ENCODE measurements at regions not wholly inside any gene's neighbourhood (a gene's known extent, or its start where the extent isn't known, plus 50 kb on each side); places are given as distances from the start of the nearest gene placed in this dataset.

- ATAC-seq (ENCODE audit: insufficient number of reproducible peaks, low FRiP score, low read depth) = no peak
- no peaks in the 10 kb centered on the region for H3K4me1 ChIP-seq (ENCODE audit: control insufficient read depth in 1 of 2, low read depth in 2 of 2)
- DNase-seq (ENCODE audit: low spot score) = no peak
Measured at GRCh38 chr20:20806121-20807095, 94.0 kb upstream of the RALGAPA2 start.

GRCh38 chr20:20803011-20803410 is 90.6 kb upstream of the RALGAPA2 start:
- no peak for DNase-seq (ENCODE audit: low spot score)
- no peak overlapping the region for H3K27ac ChIP-seq
- H3K4me1 ChIP-seq (ENCODE audit: control insufficient read depth in 1 of 2, low read depth in 2 of 2) = no peaks in the 10 kb centered on the region
- H3K9me3 ChIP-seq = no peaks in the 10 kb centered on the region
- ATAC-seq (ENCODE audit: insufficient number of reproducible peaks, low FRiP score, low read depth) = no peak
- H3K36me3 ChIP-seq = no peaks in the 10 kb centered on the region
- TF ChIP-seq CTCF (IDR thresholded peaks at IDR 0.05) = no peak
- no peak overlapping the region for H3K4me3 ChIP-seq
- no peaks in the 10 kb centered on the region for H3K27me3 ChIP-seq (replicated peaks; ENCODE audit: insufficient read depth)

More at GRCh38 chr20:20806121-20807095, 94.0 kb upstream of the RALGAPA2 start:
- no peak for TF ChIP-seq CTCF (IDR thresholded peaks at IDR 0.05)
- Histone ChIP-seq H3K36me3 (no peaks in the 10 kb centered on the region), H3K27ac (no peak overlapping the region), H3K27me3 (replicated peaks; ENCODE audit: insufficient read depth) (no peaks in the 10 kb centered on the region), H3K4me3 (no peak overlapping the region), H3K9me3 (no peaks in the 10 kb centered on the region)

- Histone ChIP-seq H3K36me3 (no peaks in the 10 kb centered on the region), H3K4me3 (no peak overlapping the region), H3K27me3 (replicated peaks; ENCODE audit: insufficient read depth) (no peaks in the 10 kb centered on the region), H3K9me3 (no peaks in the 10 kb centered on the region), H3K4me1 (ENCODE audit: control insufficient read depth in 1 of 2, low read depth in 2 of 2) (no peaks in the 10 kb centered on the region), H3K27ac (no peak overlapping the region)
- no peak for TF ChIP-seq CTCF (IDR thresholded peaks at IDR 0.05)
- DNase-seq (ENCODE audit: low spot score) = no peak
- ATAC-seq (ENCODE audit: insufficient number of reproducible peaks, low FRiP score, low read depth) = no peak
Measured at GRCh38 chr20:20802328-20802727, 89.9 kb upstream of the RALGAPA2 start.

GRCh38 chr20:20799716-20800312 is 87.4 kb upstream of the RALGAPA2 start:
- Histone ChIP-seq H3K4me1 (ENCODE audit: control insufficient read depth in 1 of 2, low read depth in 2 of 2) (no peaks in the 10 kb centered on the region), H3K27ac (no peak overlapping the region), H3K27me3 (replicated peaks; ENCODE audit: insufficient read depth) (no peaks in the 10 kb centered on the region), H3K36me3 (no peaks in the 10 kb centered on the region), H3K4me3 (no peak overlapping the region), H3K9me3 (no peaks in the 10 kb centered on the region)
- no peak for TF ChIP-seq CTCF (IDR thresholded peaks at IDR 0.05)
- ATAC-seq (ENCODE audit: insufficient number of reproducible peaks, low FRiP score, low read depth) (no peak), DNase-seq (ENCODE audit: low spot score) (no peak)

GRCh38 chr20:20797521-20798310 is 85.3 kb upstream of the RALGAPA2 start:
- no peak overlapping the region for H3K27ac ChIP-seq
- no peaks in the 10 kb centered on the region for H3K27me3 ChIP-seq (replicated peaks; ENCODE audit: insufficient read depth)
- no peak overlapping the region for H3K4me3 ChIP-seq
- DNase-seq (ENCODE audit: low spot score) = no peak
- no peak for ATAC-seq (ENCODE audit: insufficient number of reproducible peaks, low FRiP score, low read depth)
- no peaks in the 10 kb centered on the region for H3K9me3 ChIP-seq
- no peaks in the 10 kb centered on the region for H3K36me3 ChIP-seq
- no peaks in the 10 kb centered on the region for H3K4me1 ChIP-seq (ENCODE audit: control insufficient read depth in 1 of 2, low read depth in 2 of 2)
- no peak for TF ChIP-seq CTCF (IDR thresholded peaks at IDR 0.05)
